Epithelial cell of proximal tubule (primary cell): ENCODE measurements at regions not wholly inside any gene's neighbourhood (a gene's known extent, or its start where the extent isn't known, plus 50 kb on each side); places are given as distances from the start of the nearest gene placed in this dataset.

Experiments
- DNase-seq: peaks from one replicate; pipeline ENCODE4 v3.0.0-alpha.2; 2011; ENCODE audit warnings: low read depth
- H3K4me3 ChIP-seq: 2 replicates; pipeline ENCODE4 v1.5.1; 2011; ENCODE audit warnings: low read depth, mild to moderate bottlenecking, low read length
- CTCF ChIP-seq: conservative IDR thresholded peaks from 2 replicates; pipeline ENCODE4 v1.5.1; 2012; ENCODE audit warnings: low read depth, mild to moderate bottlenecking, low read length

- TF ChIP-seq CTCF: no peak
- H3K4me3 ChIP-seq: no peak overlapping the region
- DNase-seq: no peak
Measured at GRCh38 chr6:140966676-140967075, 1166.0 kb upstream of the GJE1 start.

GRCh38 chr6:140960566-140960965 lies 1172.2 kb upstream of the GJE1 start:
- no peak for TF ChIP-seq CTCF
- no peak for DNase-seq
- H3K4me3 ChIP-seq: no peak overlapping the region

GRCh38 chr6:140957386-140957785 lies 1175.3 kb upstream of the GJE1 start:
- no peak for DNase-seq
- TF ChIP-seq CTCF: no peak
- no peak overlapping the region for H3K4me3 ChIP-seq

- TF ChIP-seq CTCF: no peak
- no peak for DNase-seq
- no peak overlapping the region for H3K4me3 ChIP-seq
Measured at GRCh38 chr6:140956571-140957369, 1176.0 kb upstream of the GJE1 start.

GRCh38 chr6:140940251-140940925 lies 1192.3 kb upstream of the GJE1 start:
- DNase-seq: no peak
- no peak overlapping the region for H3K4me3 ChIP-seq
- no peak for TF ChIP-seq CTCF

GRCh38 chr6:140932909-140933308 lies 1199.8 kb upstream of the GJE1 start:
- TF ChIP-seq CTCF: no peak
- H3K4me3 ChIP-seq: no peak overlapping the region
- no peak for DNase-seq

GRCh38 chr6:140931581-140931980 lies 1201.1 kb upstream of the GJE1 start:
- no peak overlapping the region for H3K4me3 ChIP-seq
- TF ChIP-seq CTCF: no peak

More at GRCh38 chr6:140931581-140931980, 1201.1 kb upstream of the GJE1 start:
- no peak for DNase-seq
